Peyer's patch (tissue), 4 donors: ENCODE measurements at regions not wholly inside any gene's neighbourhood (a gene's known extent, or its start where the extent isn't known, plus 50 kb on each side); places are given as distances from the start of the nearest gene placed in this dataset.
"Not testable (repeated sequence)": the region's sequence is repeated elsewhere in the genome, so short reads cannot be mapped to it uniquely, and the experiment has no call there.

ENCODE experiments used
- DNase-seq, 3 donors: peaks; one replicate each; pipeline ENCODE4 v3.0.0-alpha.2; 2017 to 2019
- H3K27ac ChIP-seq, 4 donors: fragments of 200-600 bp; sonication (generic); one replicate each; pipeline ENCODE4 v1.5.1; 2016 to 2019
- H3K27me3 ChIP-seq, 2 donors: fragments of 200-600 bp; sonication (generic); one replicate each; pipeline ENCODE4 v1.5.1; 2019
- H3K36me3 ChIP-seq, 3 donors: fragments of 200-600 bp; sonication (generic); one replicate each; pipeline ENCODE4 v1.5.1; 2016 to 2019
- H3K4me1 ChIP-seq, 4 donors: fragments of 200-600 bp; sonication (generic); one replicate each; pipeline ENCODE4 v1.5.1; 2016 to 2019
- H3K4me3 ChIP-seq, 4 donors: fragments of 200-600 bp; sonication (generic); 1 replicate in 3 of 4; 2 replicates in 1 of 4; pipeline ENCODE4 v1.5.1; 2016 to 2019; ENCODE audit warnings: mild to moderate bottlenecking in 1 of 4
- H3K9me3 ChIP-seq, 4 donors: fragments of 200-600 bp; sonication (generic); one replicate each; pipeline ENCODE4 v1.5.1; 2016 to 2019; ENCODE audit warnings: mild to moderate bottlenecking in 1 of 4

- H3K4me3 ChIP-seq, H3K27ac ChIP-seq, H3K9me3 ChIP-seq, H3K4me1 ChIP-seq, DNase-seq, H3K27me3 ChIP-seq, H3K36me3 ChIP-seq: not testable (repeated sequence)
Observed at GRCh38 chr5:70510161-70510560, 95.0 kb downstream of the GTF2H2C_2 start.

- H3K9me3 ChIP-seq, H3K4me1 ChIP-seq, H3K27ac ChIP-seq, H3K36me3 ChIP-seq, H3K4me3 ChIP-seq, H3K27me3 ChIP-seq: not testable (repeated sequence)
- peak in 1 of 3 donors; percentile 10 for DNase-seq
Observed at GRCh38 chr5:70510811-70511210, 95.6 kb downstream of the GTF2H2C_2 start.
